NB4 (cell line): ENCODE measurements at regions not wholly inside any gene's neighbourhood (a gene's known extent, or its start where the extent isn't known, plus 50 kb on each side); places are given as distances from the start of the nearest gene placed in this dataset.
A peak's percentile ranks its signal among the peaks of the same experiment; 100 is the strongest.

Experiments used
- DNase-seq: peaks from one replicate; pipeline ENCODE4 v3.0.0; 2010; ENCODE audit warnings: low read depth
- H3K4me3 ChIP-seq: one replicate; pipeline ENCODE4 v1.5.1; 2011; ENCODE audit warnings: mild to moderate bottlenecking, low read depth, low read length, moderate library complexity
- MAX ChIP-seq: IDR thresholded peaks from 2 replicates; pipeline ENCODE4 v1.6.1; 2011; ENCODE audit warnings: low read depth, low read length
- MYC ChIP-seq: IDR thresholded peaks from 2 replicates; pipeline ENCODE4 v1.6.1; 2011; ENCODE audit warnings: low read depth, low read length
- POLR2A ChIP-seq: IDR thresholded peaks from 2 replicates; pipeline ENCODE4 v1.6.1; 2011; ENCODE audit warnings: mild to moderate bottlenecking; ENCODE audit not compliant: insufficient read length; ENCODE audit errors: extremely low read depth
- TF ChIP-seq, protein P1 (sequence below): IDR thresholded peaks from one replicate; pipeline ENCODE4 v1.5.1; 2012; ENCODE audit warnings: low read depth, low read length

- DNase-seq: no peak
- TF ChIP-seq MYC (no peak), POLR2A (no peak), MAX (no peak)
- TF ChIP-seq, protein P1, sequence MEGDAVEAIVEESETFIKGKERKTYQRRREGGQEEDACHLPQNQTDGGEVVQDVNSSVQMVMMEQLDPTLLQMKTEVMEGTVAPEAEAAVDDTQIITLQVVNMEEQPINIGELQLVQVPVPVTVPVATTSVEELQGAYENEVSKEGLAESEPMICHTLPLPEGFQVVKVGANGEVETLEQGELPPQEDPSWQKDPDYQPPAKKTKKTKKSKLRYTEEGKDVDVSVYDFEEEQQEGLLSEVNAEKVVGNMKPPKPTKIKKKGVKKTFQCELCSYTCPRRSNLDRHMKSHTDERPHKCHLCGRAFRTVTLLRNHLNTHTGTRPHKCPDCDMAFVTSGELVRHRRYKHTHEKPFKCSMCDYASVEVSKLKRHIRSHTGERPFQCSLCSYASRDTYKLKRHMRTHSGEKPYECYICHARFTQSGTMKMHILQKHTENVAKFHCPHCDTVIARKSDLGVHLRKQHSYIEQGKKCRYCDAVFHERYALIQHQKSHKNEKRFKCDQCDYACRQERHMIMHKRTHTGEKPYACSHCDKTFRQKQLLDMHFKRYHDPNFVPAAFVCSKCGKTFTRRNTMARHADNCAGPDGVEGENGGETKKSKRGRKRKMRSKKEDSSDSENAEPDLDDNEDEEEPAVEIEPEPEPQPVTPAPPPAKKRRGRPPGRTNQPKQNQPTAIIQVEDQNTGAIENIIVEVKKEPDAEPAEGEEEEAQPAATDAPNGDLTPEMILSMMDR: no peak
- no peak overlapping the region for H3K4me3 ChIP-seq
Observed at GRCh38 chr10:132481690-132482089, 55.9 kb upstream of the INPP5A start.

DNA sequence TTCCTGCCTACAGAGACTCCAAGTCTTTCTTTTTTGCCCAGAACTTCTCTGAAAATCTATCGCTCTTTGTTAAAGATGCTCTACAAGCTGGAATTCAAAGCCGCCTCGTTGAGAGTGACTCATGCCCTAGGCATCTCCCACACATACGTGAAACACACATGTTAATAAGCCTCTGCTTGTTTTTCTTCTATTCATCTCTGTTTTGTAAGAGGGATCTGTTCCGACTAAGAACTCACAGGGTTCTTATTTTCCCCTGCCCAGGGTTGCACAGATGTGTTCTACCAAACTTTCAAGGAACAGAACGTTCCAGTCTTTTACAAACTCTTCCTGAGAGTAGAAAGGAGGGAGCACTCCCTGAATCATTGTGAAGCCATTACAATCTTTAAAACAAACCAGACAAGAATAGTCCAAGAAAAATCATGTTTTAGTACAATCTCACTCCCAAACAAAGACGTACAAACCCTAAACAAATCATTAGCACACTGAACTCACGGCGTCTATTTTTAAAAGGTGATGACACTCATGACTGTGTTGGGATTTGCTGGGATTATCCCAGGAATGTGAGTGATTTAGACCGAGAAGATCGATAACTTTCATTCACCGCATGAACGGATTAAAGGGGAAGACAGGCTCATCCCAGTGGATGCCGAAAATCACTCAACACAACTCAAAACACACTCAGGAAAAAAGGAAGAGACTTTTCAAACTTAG is 55.3 kb upstream of the INPP5A start:
- peak; percentile 69 for DNase-seq
- no peak overlapping the region for H3K4me3 ChIP-seq
- TF ChIP-seq MYC (no peak), POLR2A (no peak), MAX (no peak)
- TF ChIP-seq, protein P1: no peak

GRCh38 chr10:132483394-132483793 is 54.2 kb upstream of the INPP5A start:
- H3K4me3 ChIP-seq: no peak overlapping the region
- DNase-seq: no peak
- TF ChIP-seq MAX (no peak), MYC (no peak), POLR2A (no peak)
- TF ChIP-seq, protein P1: no peak

GRCh38 chr10:132484922-132485321 is 52.7 kb upstream of the INPP5A start:
- DNase-seq: no peak
- H3K4me3 ChIP-seq: no peak overlapping the region
- TF ChIP-seq MYC (no peak), MAX (no peak), POLR2A (no peak)
- TF ChIP-seq, protein P1: no peak

GRCh38 chr10:132485391-132485790 is 52.2 kb upstream of the INPP5A start:
- H3K4me3 ChIP-seq: no peak overlapping the region
- DNase-seq: no peak
- TF ChIP-seq MYC (no peak), POLR2A (no peak), MAX (no peak)
- TF ChIP-seq, protein P1: no peak
